Activated B cell treated with CpG ODN at 0.5 μM for 24 hours (primary cell): ENCODE measurements at regions not wholly inside any gene's neighbourhood (a gene's known extent, or its start where the extent isn't known, plus 50 kb on each side); places are given as distances from the start of the nearest gene placed in this dataset.

Source experiments
- ATAC-seq: fragments of 200-7000 bp; cut with Tn5 transposase; one replicate; pipeline ENCODE4 v1.10.0; 2021; ENCODE audit warnings: low read depth, mild to moderate bottlenecking, moderate library complexity
- CTCF ChIA-PET: fragments of 350-600 bp; sonication (Branson Sonifier 250); formaldehyde crosslinking; loops from one replicate; lab custom pipeline; 2021; ENCODE audit warnings: antibody characterized with exemption; lab: Charles Lee
- POLR2A ChIA-PET: fragments of 350-600 bp; sonication (Branson Sonifier 250); formaldehyde crosslinking; loops from one replicate; lab custom pipeline; 2021; ENCODE audit warnings: antibody characterized with exemption; lab: Charles Lee
- DNase-seq: peaks from one replicate; pipeline ENCODE4 v3.0.0; 2022
- H3K27ac Mint-ChIP-seq: one replicate; pipeline ENCODE4 v1.8.0; 2020; ENCODE audit warnings: mixed read lengths
- H3K27me3 Mint-ChIP-seq: one replicate; pipeline ENCODE4 v1.8.0; 2021; ENCODE audit warnings: mixed read lengths
- H3K36me3 Mint-ChIP-seq: one replicate; pipeline ENCODE4 v1.8.0; 2021; ENCODE audit warnings: low read depth, mixed read lengths
- H3K4me1 Mint-ChIP-seq: one replicate; pipeline ENCODE4 v1.8.0; 2021; ENCODE audit warnings: mixed read lengths
- H3K4me3 Mint-ChIP-seq: one replicate; pipeline ENCODE4 v1.8.0; 2020; ENCODE audit warnings: mild to moderate bottlenecking, mixed read lengths
- H3K9me3 Mint-ChIP-seq: one replicate; pipeline ENCODE4 v1.8.0; 2020; ENCODE audit warnings: mixed read lengths
- CTCF ChIP-seq: fragments of 200-600 bp; IDR thresholded peaks from one replicate; pipeline ENCODE4 v1.8.0; 2022; ENCODE audit warnings: antibody characterized with exemption, mild to moderate bottlenecking
- intact Hi-C: fragments of 100-400 bp; cut with micrococcal nuclease; formaldehyde crosslinking; loops from one replicate; pipeline ENCODE4 v1.15.1; 2024

GRCh38 chr14:101711041-101711856 is 50.3 kb upstream of the PPP2R5C start:
- TF ChIP-seq CTCF = no peak
- peaks cover 9% of the 10 kb centered on the region for H3K27me3 Mint-ChIP-seq
- no peaks in the 10 kb centered on the region for H3K36me3 Mint-ChIP-seq
- DNase-seq (no peak), ATAC-seq (no peak)
- CTCF ChIA-PET = no interaction called here
- POLR2A ChIA-PET = no interaction called here
- H3K4me1 Mint-ChIP-seq = peaks cover 15% of the 10 kb centered on the region
- no peak overlapping the region for H3K4me3 Mint-ChIP-seq
- intact Hi-C loops = no loop called here
- no peak overlapping the region for H3K27ac Mint-ChIP-seq
- H3K9me3 Mint-ChIP-seq = peaks cover 2% of the 10 kb centered on the region
